ENCODE measurements at regions not wholly inside any gene's neighbourhood (a gene's known extent, or its start where the extent isn't known, plus 50 kb on each side); places are given as distances from the start of the nearest gene placed in this dataset.

DNA sequence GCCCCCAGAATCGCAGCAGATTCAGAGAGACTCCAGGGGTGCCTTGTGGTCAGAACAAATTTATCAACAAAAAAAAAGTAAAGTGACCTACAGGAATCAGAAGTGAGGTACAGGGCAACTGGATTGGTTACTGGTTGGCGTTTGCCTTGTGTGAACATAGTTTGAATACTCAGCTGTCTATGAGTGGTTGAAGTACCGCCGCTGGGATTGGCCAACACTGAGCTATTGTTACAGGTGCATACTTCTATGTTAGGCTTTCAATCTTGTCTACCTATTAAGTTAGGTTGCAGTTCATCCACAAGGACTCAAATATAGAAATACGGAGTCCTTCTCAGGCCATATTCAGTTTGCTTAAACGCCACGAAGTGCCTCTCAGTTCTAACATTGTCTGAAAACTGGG is 993.5 kb upstream of the PRKX start:
- intact Hi-C loops (cut with micrococcal nuclease) = no loop called here

More for the DNA sequence above, 993.5 kb upstream of the PRKX start:
- Histone ChIP-seq H3K14ac (replicated peaks; ENCODE audit: low read depth, low read length) (no peak overlapping the region), H3K56ac (ENCODE audit: extremely low read depth, insufficient read depth, low read length) (no peak overlapping the region), H3K79me1 (ENCODE audit: low read depth in 1 of 2, low read length in 2 of 2) (no peaks in the 10 kb centered on the region), H4K5ac (ENCODE audit: low read depth, low read length) (no peak overlapping the region), H3K36me3 (ENCODE audit: control insufficient read depth, insufficient read depth, low read length) (no peaks in the 10 kb centered on the region), H3K4ac (ENCODE audit: low read depth, low read length) (no peak overlapping the region), H2AK5ac (ENCODE audit: low read depth, low read length) (no peak overlapping the region), H3K9ac (ENCODE audit: low read depth, low read length) (no peak overlapping the region), H2AK9ac (replicated peaks; ENCODE audit: low read depth, low read length, poor library complexity) (no peak overlapping the region), H3K23ac (ENCODE audit: low read depth, low read length) (no peak overlapping the region), H3K9me1 (ENCODE audit: insufficient read depth, low read length) (no peaks in the 10 kb centered on the region), H2BK20ac (ENCODE audit: low read depth, low read length) (no peak overlapping the region), H2AFZ (replicated peaks; ENCODE audit: low read length, poor library complexity) (no peak overlapping the region), H2BK15ac (ENCODE audit: low read depth, low read length) (no peak overlapping the region), H3K27me3 (ENCODE audit: control insufficient read depth, insufficient read depth, low read length) (no peaks in the 10 kb centered on the region), H3K27ac (ENCODE audit: insufficient read depth, low read length) (no peak overlapping the region), H2BK120ac (ENCODE audit: low read depth, low read length) (no peak overlapping the region), H3K18ac (ENCODE audit: low read depth, low read length) (no peak overlapping the region), H4K91ac (ENCODE audit: insufficient read depth, low read depth, low read length) (no peak overlapping the region), H4K20me1 (ENCODE audit: insufficient read depth, low read length) (no peaks in the 10 kb centered on the region), H3K4me3 (ENCODE audit: insufficient read depth, low read depth, low read length) (no peak overlapping the region), H2BK5ac (ENCODE audit: low read depth, low read length, poor library complexity, severe bottlenecking) (no peak overlapping the region), H3K4me1 (ENCODE audit: control insufficient read depth, insufficient read depth, low read length) (no peaks in the 10 kb centered on the region), H3K4me2 (ENCODE audit: low read depth, low read length) (no peak overlapping the region), H4K8ac (ENCODE audit: low read depth in 2 of 2, low read length in 2 of 2) (no peak overlapping the region), H3K9me3 (ENCODE audit: control insufficient read depth, insufficient read depth, low read length) (peaks cover 5% of the 10 kb centered on the region)
- POLR2A ChIA-PET (ENCODE audit: unreplicated experiment) = no interaction called here
- dilution Hi-C loops (cut with HindIII; ENCODE audit: low sequenced_read_pairs, unreplicated experiment) (no loop called here), in situ Hi-C loops (cut with MboI; ENCODE audit: low sequenced_read_pairs) (no loop called here)
- TF ChIP-seq MAFK (IDR thresholded peaks at IDR 0.05; ENCODE audit: low read depth, low read length) (no peak), CEBPB (IDR thresholded peaks at IDR 0.05; ENCODE audit: low read depth, low read length) (no peak), MXI1 (IDR thresholded peaks at IDR 0.05; ENCODE audit: borderline replicate concordance, low read depth, low read length) (no peak), NFE2L2 (IDR thresholded peaks at IDR 0.05; ENCODE audit: low read depth, low read length) (no peak)
- TF ChIP-seq, protein P1, sequence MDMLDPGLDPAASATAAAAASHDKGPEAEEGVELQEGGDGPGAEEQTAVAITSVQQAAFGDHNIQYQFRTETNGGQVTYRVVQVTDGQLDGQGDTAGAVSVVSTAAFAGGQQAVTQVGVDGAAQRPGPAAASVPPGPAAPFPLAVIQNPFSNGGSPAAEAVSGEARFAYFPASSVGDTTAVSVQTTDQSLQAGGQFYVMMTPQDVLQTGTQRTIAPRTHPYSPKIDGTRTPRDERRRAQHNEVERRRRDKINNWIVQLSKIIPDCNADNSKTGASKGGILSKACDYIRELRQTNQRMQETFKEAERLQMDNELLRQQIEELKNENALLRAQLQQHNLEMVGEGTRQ (IDR thresholded peaks at IDR 0.05; ENCODE audit: low read depth, low read length) = no peak
- ATAC-seq (ENCODE audit: low read depth) (no peak), DNase-seq (no peak)
- WGBS, 2 experiments (ENCODE audit: extremely low coverage in 2 of 2, insufficient read length in 1 of 2) = no CpG with 5 or more reads among the region's 7 CpGs
- CTCF ChIA-PET = no interaction called here
- BruUV-seq (replicated peaks) = no TSS peak

All from IMR-90 (cell line).